GM23338 (cell line): ENCODE measurements at regions not wholly inside any gene's neighbourhood (a gene's known extent, or its start where the extent isn't known, plus 50 kb on each side); places are given as distances from the start of the nearest gene placed in this dataset.
"Not testable (repeated sequence)": the region's sequence is repeated elsewhere in the genome, so short reads cannot be mapped to it uniquely, and the experiment has no call there.

Experiments used
- CREB1 ChIP-seq: fragments of 250-450 bp; sonication (Bioruptor Pico); IDR thresholded peaks from 2 replicates; pipeline ENCODE4 v1.5.0; 2020; ENCODE audit warnings: low read depth, mild to moderate bottlenecking, moderate library complexity
- EZH2 ChIP-seq: fragments of 200-600 bp; sonication (generic); IDR thresholded peaks from one replicate; pipeline ENCODE4 v1.8.0; 2017; ENCODE audit warnings: antibody characterized with exemption, mild to moderate bottlenecking, low read depth; ENCODE audit not compliant: unreplicated experiment
- JUNB ChIP-seq: IDR thresholded peaks from one replicate; pipeline ENCODE4 v1.6.1; 2016; ENCODE audit warnings: antibody characterized with exemption; ENCODE audit not compliant: unreplicated experiment
- POLR2AphosphoS5 ChIP-seq: IDR thresholded peaks from 2 replicates; pipeline ENCODE4 v1.6.1; 2016; ENCODE audit warnings: antibody characterized with exemption, low read depth
- ZNF114 ChIP-seq: fragments of 250-450 bp; sonication (Bioruptor Pico); IDR thresholded peaks from 2 replicates; pipeline ENCODE4 v1.5.0; 2020; ENCODE audit warnings: mild to moderate bottlenecking, moderate library complexity
- TF ChIP-seq, protein P1 (sequence below), 2 experiments: fragments of 200-600 bp in 1 of 2; sonication (generic) in 1 of 2; conservative IDR thresholded peaks; 2 replicates each; pipeline versions ENCODE4 v1.5.1 to v1.6.1; 2016 to 2017; ENCODE audit warnings: antibody characterized with exemption in 2 of 2, low read depth in 2 of 2, mild to moderate bottlenecking in 2 of 2, moderate library complexity in 1 of 2
- TF ChIP-seq, protein P2 (sequence below): IDR thresholded peaks from 2 replicates; pipeline ENCODE4 v1.6.1; 2016; ENCODE audit warnings: antibody characterized with exemption
- TF ChIP-seq, protein P3 (sequence below): IDR thresholded peaks from one replicate; pipeline ENCODE4 v1.6.1; 2018; ENCODE audit warnings: antibody characterized with exemption; ENCODE audit not compliant: unreplicated experiment

DNA sequence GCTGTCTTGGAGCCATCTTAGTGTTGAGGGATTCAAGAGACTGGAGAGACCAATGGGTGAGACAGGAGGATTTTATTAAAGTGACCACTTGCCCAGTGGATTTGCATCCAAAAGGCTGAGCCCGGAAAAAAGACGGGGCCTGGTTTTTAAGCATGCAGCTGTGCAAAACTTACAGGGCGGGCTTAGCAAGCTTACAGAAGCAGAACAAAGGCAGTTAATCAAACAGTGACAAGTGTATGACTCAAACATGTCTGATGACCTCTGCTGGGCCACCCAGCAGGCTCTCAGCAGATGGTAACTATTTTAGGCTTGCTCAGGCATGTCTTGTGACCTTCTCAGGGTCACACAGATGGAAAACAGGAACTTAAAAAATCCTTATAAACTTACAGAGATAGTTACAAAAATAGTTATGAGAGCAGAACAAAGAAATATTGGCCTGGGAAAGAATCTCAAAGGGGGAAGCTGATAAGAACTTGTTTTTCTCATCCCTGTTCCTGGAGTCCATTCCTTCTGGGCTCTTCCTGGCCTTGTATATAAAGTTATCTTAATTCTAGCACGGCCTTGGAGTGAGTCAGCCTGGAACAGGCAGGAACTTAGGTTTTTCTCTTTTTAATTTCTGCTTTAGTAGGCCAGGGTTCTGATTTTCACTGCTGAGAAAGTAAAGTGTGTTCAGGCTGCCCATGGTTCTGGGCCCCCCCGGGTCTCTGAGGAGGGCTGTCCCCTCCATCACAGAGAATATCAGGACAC is 141.3 kb downstream of the CCDC74A start:
- TF ChIP-seq, protein P1, sequence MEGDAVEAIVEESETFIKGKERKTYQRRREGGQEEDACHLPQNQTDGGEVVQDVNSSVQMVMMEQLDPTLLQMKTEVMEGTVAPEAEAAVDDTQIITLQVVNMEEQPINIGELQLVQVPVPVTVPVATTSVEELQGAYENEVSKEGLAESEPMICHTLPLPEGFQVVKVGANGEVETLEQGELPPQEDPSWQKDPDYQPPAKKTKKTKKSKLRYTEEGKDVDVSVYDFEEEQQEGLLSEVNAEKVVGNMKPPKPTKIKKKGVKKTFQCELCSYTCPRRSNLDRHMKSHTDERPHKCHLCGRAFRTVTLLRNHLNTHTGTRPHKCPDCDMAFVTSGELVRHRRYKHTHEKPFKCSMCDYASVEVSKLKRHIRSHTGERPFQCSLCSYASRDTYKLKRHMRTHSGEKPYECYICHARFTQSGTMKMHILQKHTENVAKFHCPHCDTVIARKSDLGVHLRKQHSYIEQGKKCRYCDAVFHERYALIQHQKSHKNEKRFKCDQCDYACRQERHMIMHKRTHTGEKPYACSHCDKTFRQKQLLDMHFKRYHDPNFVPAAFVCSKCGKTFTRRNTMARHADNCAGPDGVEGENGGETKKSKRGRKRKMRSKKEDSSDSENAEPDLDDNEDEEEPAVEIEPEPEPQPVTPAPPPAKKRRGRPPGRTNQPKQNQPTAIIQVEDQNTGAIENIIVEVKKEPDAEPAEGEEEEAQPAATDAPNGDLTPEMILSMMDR (conservative IDR thresholded peaks at IDR 0.05; ENCODE audit: low read depth in 2 of 2) = not testable (repeated sequence)
- TF ChIP-seq, protein P2, sequence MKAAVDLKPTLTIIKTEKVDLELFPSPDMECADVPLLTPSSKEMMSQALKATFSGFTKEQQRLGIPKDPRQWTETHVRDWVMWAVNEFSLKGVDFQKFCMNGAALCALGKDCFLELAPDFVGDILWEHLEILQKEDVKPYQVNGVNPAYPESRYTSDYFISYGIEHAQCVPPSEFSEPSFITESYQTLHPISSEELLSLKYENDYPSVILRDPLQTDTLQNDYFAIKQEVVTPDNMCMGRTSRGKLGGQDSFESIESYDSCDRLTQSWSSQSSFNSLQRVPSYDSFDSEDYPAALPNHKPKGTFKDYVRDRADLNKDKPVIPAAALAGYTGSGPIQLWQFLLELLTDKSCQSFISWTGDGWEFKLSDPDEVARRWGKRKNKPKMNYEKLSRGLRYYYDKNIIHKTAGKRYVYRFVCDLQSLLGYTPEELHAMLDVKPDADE = not testable (repeated sequence)
- not testable (repeated sequence) for TF ChIP-seq JUNB; POLR2AphosphoS5; EZH2; ZNF114 (CRISPR knock-in tag); CREB1
- TF ChIP-seq, protein P3, sequence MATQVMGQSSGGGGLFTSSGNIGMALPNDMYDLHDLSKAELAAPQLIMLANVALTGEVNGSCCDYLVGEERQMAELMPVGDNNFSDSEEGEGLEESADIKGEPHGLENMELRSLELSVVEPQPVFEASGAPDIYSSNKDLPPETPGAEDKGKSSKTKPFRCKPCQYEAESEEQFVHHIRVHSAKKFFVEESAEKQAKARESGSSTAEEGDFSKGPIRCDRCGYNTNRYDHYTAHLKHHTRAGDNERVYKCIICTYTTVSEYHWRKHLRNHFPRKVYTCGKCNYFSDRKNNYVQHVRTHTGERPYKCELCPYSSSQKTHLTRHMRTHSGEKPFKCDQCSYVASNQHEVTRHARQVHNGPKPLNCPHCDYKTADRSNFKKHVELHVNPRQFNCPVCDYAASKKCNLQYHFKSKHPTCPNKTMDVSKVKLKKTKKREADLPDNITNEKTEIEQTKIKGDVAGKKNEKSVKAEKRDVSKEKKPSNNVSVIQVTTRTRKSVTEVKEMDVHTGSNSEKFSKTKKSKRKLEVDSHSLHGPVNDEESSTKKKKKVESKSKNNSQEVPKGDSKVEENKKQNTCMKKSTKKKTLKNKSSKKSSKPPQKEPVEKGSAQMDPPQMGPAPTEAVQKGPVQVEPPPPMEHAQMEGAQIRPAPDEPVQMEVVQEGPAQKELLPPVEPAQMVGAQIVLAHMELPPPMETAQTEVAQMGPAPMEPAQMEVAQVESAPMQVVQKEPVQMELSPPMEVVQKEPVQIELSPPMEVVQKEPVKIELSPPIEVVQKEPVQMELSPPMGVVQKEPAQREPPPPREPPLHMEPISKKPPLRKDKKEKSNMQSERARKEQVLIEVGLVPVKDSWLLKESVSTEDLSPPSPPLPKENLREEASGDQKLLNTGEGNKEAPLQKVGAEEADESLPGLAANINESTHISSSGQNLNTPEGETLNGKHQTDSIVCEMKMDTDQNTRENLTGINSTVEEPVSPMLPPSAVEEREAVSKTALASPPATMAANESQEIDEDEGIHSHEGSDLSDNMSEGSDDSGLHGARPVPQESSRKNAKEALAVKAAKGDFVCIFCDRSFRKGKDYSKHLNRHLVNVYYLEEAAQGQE = not testable (repeated sequence)
